ENCODE measurements at regions not wholly inside any gene's neighbourhood (a gene's known extent, or its start where the extent isn't known, plus 50 kb on each side); places are given as distances from the start of the nearest gene placed in this dataset.

- H2AFZ ChIP-seq (ENCODE audit: low read depth, low read length): 0 out of 2 replicates have a peak overlapping the region, but pooled peaks have one; percentile 25
- H3K79me2 ChIP-seq (ENCODE audit: insufficient read depth, low read length): no peaks in the 10 kb centered on the region
- H3K36me3 ChIP-seq (ENCODE audit: insufficient read depth, low read length): no peaks in the 10 kb centered on the region
- H3K4me3 ChIP-seq (ENCODE audit: low read depth in 1 of 2, low read length in 2 of 2): no peak overlapping the region
- no peak for DNase-seq
- peaks cover 65% of the 10 kb centered on the region for H3K4me1 ChIP-seq (ENCODE audit: insufficient read depth, low read length)
- H3K27me3 ChIP-seq (ENCODE audit: insufficient read depth, low read length, poor library complexity): no peaks in the 10 kb centered on the region
- H3K9me3 ChIP-seq (ENCODE audit: insufficient read depth, low read length, severe bottlenecking): no peaks in the 10 kb centered on the region
- no peak for ATAC-seq (ENCODE audit: insufficient read depth, low read depth)
- TF ChIP-seq EZH2 (IDR thresholded peaks at IDR 0.05; ENCODE audit: borderline replicate concordance, low read depth, low read length, severe bottlenecking): no peak
- TF ChIP-seq, protein P1, sequence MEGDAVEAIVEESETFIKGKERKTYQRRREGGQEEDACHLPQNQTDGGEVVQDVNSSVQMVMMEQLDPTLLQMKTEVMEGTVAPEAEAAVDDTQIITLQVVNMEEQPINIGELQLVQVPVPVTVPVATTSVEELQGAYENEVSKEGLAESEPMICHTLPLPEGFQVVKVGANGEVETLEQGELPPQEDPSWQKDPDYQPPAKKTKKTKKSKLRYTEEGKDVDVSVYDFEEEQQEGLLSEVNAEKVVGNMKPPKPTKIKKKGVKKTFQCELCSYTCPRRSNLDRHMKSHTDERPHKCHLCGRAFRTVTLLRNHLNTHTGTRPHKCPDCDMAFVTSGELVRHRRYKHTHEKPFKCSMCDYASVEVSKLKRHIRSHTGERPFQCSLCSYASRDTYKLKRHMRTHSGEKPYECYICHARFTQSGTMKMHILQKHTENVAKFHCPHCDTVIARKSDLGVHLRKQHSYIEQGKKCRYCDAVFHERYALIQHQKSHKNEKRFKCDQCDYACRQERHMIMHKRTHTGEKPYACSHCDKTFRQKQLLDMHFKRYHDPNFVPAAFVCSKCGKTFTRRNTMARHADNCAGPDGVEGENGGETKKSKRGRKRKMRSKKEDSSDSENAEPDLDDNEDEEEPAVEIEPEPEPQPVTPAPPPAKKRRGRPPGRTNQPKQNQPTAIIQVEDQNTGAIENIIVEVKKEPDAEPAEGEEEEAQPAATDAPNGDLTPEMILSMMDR (IDR thresholded peaks at IDR 0.05; ENCODE audit: borderline replicate concordance, extremely low read depth, low read length, poor library complexity, severe bottlenecking): no peak
- H3K9ac ChIP-seq (ENCODE audit: low read depth, low read length): no peak overlapping the region
- no peaks in the 10 kb centered on the region for H4K20me1 ChIP-seq (ENCODE audit: insufficient read depth, low read length)
- peak overlapping the region; percentile 58 for H3K27ac ChIP-seq (ENCODE audit: low read length)
- peak overlapping the region; percentile 13; the same call in 1 of the 2 replicates for H3K4me2 ChIP-seq (ENCODE audit: insufficient read depth, low read length)
Measured at GRCh38 chr2:59312967-59313940, 1072.1 kb upstream of the FANCL start.

DNA sequence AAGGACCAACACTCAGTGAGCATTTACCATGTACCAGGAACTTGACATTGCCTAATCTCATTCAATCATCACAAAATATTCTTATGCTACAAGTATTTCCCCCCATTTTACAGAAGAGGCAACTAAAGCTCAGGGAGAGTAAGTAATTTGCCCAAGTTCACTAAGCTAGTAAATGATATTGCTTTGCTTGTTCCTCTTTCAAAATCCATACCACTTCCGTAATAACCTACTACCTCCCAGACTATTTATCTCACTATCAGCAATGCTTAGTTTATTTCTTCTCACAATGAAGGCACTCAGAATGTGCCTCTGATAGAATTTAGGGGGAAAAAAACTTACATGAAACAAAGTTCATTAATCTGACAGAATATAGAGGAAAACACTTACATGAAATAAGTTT lies 1070.9 kb upstream of the FANCL start:
- Histone ChIP-seq H3K79me2 (ENCODE audit: insufficient read depth, low read length) (no peaks in the 10 kb centered on the region), H3K4me1 (ENCODE audit: insufficient read depth, low read length) (peaks cover 71% of the 10 kb centered on the region), H3K27me3 (ENCODE audit: insufficient read depth, low read length, poor library complexity) (no peaks in the 10 kb centered on the region), H4K20me1 (ENCODE audit: insufficient read depth, low read length) (no peaks in the 10 kb centered on the region), H2AFZ (ENCODE audit: low read depth, low read length) (no peak overlapping the region), H3K4me2 (ENCODE audit: insufficient read depth, low read length) (no peak overlapping the region), H3K27ac (ENCODE audit: low read length) (no peak overlapping the region), H3K4me3 (ENCODE audit: low read depth in 1 of 2, low read length in 2 of 2) (no peak overlapping the region), H3K9ac (ENCODE audit: low read depth, low read length) (no peak overlapping the region), H3K36me3 (ENCODE audit: insufficient read depth, low read length) (no peaks in the 10 kb centered on the region), H3K9me3 (ENCODE audit: insufficient read depth, low read length, severe bottlenecking) (no peaks in the 10 kb centered on the region)
- DNase-seq (no peak), ATAC-seq (ENCODE audit: insufficient read depth, low read depth) (no peak)
- TF ChIP-seq, protein P1 (IDR thresholded peaks at IDR 0.05; ENCODE audit: borderline replicate concordance, extremely low read depth, low read length, poor library complexity, severe bottlenecking): no peak
- no peak for TF ChIP-seq EZH2 (IDR thresholded peaks at IDR 0.05; ENCODE audit: borderline replicate concordance, low read depth, low read length, severe bottlenecking)

DNA sequence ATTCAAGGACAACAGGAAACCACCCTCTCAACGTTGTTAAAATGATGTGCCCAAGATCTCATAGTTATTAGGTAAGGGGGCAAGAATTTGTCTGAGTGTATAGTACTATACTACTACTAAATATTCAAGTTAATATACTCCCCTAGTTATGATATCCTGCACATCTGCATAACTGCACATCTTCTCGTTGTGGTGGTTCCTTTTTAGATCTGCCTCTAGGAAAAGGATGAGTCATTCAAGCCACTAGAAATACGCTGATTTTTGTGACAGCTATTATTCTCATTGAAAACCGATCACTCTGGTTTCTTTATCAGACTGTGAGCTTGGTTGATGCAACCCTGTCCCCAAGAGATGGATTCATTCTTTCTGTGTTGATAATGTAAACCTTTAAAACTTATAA lies 1067.0 kb upstream of the FANCL start:
- Histone ChIP-seq H3K4me1 (ENCODE audit: insufficient read depth, low read length) (peaks cover 48% of the 10 kb centered on the region), H3K9me3 (ENCODE audit: insufficient read depth, low read length, severe bottlenecking) (no peaks in the 10 kb centered on the region), H3K9ac (ENCODE audit: low read depth, low read length) (no peak overlapping the region), H3K4me3 (ENCODE audit: low read depth in 1 of 2, low read length in 2 of 2) (0 out of 4 replicates have a peak overlapping the region, but pooled peaks of 1 of the 2 experiments have one; percentile 20), H3K36me3 (ENCODE audit: insufficient read depth, low read length) (no peaks in the 10 kb centered on the region), H2AFZ (ENCODE audit: low read depth, low read length) (peak overlapping the region; percentile 43; the same call in 1 of the 2 replicates), H3K27ac (ENCODE audit: low read length) (peak overlapping the region; percentile 67), H4K20me1 (ENCODE audit: insufficient read depth, low read length) (no peaks in the 10 kb centered on the region), H3K27me3 (ENCODE audit: insufficient read depth, low read length, poor library complexity) (no peaks in the 10 kb centered on the region), H3K4me2 (ENCODE audit: insufficient read depth, low read length) (peak overlapping the region; percentile 50), H3K79me2 (ENCODE audit: insufficient read depth, low read length) (no peaks in the 10 kb centered on the region)
- TF ChIP-seq, protein P1 (IDR thresholded peaks at IDR 0.05; ENCODE audit: borderline replicate concordance, extremely low read depth, low read length, poor library complexity, severe bottlenecking): no peak
- no peak for TF ChIP-seq EZH2 (IDR thresholded peaks at IDR 0.05; ENCODE audit: borderline replicate concordance, low read depth, low read length, severe bottlenecking)
- DNase-seq (peak; percentile 30), ATAC-seq (ENCODE audit: insufficient read depth, low read depth) (peak; percentile 84)
